HG03520 (cell line): ENCODE measurements at regions not wholly inside any gene's neighbourhood (a gene's known extent, or its start where the extent isn't known, plus 50 kb on each side); places are given as distances from the start of the nearest gene placed in this dataset.
"Not testable (repeated sequence)": the region's sequence is repeated elsewhere in the genome, so short reads cannot be mapped to it uniquely, and the experiment has no call there.

Source experiments
- ATAC-seq: cut with Tn5 transposase; IDR thresholded peaks from one replicate; pipeline ENCODE4 v1.9.1; 2021; ENCODE audit warnings: mild to moderate bottlenecking, moderate library complexity; ENCODE audit not compliant: unreplicated experiment

DNA sequence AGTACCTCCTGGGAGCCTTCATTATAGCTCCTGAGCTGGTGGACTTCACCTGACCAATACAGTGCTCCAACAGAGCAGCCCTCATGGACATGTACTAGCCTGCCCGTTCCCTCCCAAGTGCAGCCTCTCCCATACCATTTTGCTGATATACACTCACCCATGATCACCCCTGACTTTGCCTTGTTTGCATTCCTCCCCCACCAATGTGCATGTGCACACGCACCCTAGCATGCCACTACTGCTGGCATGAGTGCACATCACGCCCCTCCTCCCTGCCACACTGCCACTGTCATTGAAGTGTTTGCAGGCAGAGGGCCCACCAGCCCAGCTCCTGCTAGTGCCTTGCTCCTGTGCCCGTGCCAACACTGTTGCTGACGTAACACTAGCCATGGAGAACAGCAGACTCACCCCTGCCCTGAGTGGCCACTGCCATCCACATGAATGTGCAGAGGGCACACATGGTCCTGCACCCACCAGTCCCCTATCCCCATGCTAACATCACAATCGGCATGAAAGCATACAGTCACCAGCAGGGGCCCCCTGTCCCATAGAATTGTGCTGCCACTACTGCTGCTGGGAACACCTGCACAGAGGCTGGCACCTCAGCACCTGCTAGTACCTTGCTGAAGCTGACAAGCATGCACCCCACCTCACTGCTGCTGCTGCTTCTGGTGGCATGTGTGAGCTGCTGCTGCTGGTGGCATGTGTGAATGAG is 110.3 kb downstream of the SINHCAF start:
- no peak for ATAC-seq

DNA sequence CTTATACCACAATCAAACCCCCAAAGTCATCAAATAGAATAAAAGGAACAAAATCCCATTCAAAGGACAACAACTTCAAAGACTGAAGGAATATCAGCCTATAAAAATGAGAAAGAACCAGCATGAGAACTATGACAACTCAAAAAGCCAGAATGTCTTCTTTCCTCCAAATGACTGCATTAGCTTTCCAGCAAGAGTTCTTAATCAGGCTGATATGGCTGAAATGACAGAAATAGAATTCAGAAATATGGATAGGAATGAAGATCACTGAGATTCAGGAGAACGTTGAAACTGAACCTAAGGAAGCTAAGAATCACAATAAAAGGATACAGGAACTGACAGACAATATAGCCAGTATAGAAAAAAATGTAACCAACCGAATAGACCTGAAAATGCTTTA is 109.5 kb downstream of the SINHCAF start:
- no peak for ATAC-seq

DNA sequence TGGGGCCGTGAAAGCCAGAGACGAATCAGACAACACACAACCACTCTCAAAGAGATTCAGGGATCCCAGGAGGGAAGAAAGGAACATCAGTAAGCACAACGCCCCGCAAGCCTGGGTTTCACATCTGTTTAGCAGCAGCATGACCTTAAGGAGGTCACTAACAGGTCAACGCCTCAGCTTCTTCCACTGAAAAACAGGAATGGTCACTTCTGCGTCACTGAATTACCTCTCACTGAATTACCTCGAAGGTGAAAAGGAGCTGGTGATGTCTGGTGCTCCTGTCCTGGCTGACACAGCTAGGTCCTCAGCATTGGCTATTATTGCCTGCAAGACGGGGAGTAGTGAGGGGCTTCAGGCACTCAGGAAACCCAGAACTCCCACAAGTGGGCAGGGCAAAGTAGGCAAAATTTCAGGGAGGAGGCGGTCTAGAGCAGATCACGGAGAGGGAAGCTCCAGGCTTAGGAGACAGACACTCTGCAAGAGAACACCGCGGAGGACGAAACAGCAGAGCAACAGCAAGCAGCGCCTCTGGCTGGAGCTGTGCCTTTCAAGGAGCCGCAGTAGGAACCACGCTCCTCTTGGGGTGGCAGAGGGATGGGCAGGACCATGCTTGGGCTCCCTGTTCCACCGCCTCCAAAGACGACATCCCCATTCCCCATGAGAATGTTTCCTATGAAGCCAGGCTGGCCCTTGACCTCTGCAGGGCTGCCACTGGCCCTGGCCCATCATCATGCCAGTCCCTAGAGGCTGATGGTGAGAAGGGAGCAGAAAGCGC is 108.4 kb downstream of the SINHCAF start:
- no peak for ATAC-seq

DNA sequence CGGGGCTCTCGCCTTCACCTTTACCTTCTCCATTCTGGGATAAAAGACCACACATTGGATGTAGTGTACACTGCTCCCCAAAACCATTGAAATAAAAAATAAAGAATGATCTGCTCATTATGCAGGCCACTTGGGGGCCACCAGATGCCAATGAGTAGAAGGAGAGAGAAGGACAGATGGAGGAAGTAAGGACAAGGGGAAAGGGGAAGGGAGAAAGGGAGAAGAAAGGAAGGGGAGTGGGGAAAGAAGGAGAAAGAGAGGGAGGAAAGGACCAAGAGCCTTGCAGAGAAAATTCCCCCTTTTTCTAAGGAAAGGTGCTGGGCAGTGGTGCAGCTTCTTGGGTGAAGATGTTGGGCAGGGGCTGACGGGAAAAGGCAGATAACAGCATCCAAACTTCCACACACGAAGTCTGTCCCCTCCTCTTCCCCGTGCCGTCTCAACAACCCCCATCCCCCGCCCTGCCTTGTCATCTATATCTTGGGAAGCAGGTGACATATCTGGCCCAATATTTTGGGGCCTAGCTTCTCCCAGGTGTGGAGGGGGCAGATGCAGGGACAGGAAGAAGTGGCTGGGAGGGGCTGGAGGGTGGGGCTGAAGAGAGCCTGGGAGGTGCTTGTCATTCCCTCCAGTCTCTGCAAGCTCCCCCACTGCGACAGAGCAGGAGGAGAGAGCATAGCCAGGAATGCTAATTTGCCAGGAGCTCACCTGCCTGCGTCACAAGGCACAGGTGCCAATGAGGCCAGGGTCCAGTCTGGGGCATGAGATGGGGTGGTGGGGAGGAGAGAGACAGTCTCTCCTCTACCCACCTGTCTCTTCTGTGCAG is 107.5 kb downstream of the SINHCAF start:
- ATAC-seq, result no peak

DNA sequence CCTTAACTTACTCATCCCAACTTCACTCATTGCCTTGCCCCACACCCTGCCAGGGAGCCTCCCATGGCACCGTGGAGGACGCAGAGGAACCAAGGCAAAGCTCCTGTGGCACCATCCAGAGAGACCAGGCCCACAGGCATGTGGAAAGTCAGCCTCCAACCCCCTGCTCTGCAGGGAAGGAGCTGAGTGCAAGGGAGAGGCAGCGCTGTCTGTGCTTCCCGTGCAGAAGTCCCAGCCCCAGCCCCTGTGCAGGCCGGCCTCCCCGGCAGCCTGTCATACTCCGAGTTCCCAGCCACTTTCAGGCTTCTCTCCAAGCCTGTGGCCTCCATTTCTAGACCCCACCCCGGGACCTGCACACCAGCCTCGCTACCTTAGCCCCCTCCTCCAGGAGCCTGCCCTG is 106.4 kb downstream of the SINHCAF start:
- ATAC-seq, result no peak

DNA sequence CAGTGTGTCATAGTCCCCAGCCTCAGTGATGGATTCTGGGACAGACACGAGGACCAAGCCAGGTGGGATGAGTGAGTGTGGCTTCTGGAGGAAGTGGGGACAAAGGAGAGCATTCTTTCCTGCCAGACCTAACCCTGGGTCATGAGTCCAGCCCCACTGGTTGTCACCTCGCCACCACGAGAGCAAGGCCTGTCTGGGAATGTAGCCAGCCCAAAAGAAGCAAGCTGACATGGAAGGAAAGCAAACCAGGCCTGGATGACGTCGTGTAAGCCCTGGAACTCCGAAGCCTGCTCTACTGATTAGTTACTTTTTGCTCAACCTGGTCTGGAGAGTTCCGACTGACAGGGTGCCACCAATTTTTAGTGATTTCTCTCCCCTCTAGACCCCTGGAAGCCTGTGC is 105.9 kb downstream of the SINHCAF start:
- ATAC-seq, result no peak

DNA sequence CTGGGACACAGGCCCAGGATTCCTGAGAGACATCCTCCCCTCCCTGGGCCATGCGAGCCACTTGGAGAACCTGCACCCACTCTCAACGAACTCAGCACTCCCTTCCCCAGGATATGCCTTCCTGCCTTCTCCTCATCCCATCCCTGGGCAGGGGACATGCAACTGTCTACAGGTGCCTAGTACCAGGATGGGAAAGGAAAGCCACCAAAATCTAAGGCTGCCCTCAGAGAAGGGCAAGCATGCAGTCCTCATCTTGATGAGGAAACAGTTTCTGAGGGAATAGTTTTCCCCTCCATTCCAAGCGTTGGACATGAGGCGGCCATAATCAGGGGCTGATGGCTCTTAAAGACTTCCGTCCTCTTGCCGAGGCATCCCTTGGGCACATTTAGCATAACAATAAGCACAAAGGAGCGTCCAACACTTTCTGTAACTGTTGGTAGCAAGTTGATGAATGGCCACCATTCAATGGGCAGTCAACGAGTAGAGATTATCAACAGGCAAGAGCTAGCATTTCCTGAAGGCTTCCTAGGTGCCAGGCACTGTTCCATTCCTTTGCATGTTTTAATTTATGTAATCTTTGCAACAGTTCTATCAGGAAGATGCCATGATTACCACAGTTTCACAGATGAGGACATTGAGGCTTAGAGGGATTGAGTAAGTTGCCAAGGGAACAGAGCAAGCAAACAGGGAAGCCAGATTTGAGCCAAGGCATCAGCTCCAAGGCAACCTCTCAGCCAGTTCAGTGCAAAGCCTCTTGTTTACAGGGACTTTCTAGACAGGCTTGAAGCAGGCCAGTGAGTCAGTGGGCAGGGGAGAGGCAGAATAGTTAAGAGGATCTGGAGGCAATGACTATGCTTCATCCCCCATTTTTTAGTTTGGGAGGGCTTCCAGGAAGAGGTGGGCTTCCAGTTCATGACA is 105.1 kb downstream of the SINHCAF start:
- ATAC-seq, result no peak

DNA sequence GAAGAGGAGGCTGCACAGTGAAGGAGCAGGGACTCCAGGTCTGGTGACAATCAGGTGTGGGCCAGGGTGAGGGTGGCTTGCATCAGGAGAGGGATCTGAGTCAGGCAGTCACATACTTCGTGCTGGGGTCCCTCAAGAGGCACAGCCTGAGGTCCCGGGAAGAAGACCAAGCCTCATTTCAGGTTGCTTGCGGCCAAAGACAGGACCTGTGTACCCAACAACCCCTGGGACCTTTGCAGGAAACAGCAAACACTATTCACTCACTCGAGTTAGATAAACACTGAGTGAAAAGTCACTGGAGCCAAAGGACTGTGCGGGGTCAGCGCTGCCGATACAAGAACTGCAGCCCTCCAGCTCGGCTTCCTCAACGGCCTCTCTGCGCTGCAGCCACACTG is 104.4 kb downstream of the SINHCAF start:
- no peak for ATAC-seq

DNA sequence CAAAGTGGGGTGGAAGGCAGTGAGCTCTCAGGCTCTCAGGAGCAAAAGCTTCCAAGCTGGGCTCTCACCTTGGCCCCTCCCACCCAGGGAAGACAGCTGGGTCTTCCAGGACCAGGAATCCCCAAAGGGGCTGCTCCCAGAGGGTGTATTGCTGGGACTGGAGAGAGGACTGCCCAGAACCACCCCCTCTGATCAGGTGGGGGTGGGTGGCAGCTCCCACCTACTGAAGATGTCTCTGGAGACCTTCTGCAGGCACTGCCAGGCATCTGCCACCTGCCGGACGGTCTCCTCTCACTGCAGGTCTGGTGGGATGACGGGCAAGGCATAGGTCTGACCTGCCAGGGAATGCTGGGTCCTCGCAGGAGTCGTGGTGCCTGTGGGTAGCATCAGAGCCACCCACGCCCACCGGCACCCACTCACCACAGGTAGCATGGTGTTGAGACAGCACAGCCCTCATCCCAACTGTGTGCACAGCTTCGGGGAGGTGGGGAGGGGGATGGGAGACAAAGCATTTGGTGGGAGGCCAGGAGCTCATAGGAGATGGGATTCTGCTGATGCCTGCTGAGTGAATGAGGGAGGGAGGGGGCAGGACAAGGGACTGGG is 103.2 kb downstream of the SINHCAF start:
- no peak for ATAC-seq

DNA sequence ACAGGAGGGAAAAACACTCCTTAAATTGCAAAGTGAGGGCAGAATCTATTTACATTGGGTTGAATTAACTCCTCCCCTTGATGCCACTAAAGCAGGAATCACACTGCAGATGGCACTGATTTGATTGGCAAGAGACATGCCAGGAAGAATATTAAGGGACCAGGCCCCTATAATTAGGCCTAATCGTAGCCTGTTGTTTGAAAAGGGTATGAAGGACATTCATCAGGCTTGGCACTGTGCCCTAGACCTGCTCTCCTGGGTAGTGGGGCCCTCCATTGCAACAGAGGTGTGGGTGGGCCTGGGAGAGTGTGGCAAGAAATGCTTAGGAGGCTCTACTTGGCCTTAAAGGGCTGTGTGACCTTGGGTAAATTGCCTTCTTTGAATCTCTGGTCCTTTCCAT is 102.3 kb downstream of the SINHCAF start:
- ATAC-seq, result not testable (repeated sequence)

DNA sequence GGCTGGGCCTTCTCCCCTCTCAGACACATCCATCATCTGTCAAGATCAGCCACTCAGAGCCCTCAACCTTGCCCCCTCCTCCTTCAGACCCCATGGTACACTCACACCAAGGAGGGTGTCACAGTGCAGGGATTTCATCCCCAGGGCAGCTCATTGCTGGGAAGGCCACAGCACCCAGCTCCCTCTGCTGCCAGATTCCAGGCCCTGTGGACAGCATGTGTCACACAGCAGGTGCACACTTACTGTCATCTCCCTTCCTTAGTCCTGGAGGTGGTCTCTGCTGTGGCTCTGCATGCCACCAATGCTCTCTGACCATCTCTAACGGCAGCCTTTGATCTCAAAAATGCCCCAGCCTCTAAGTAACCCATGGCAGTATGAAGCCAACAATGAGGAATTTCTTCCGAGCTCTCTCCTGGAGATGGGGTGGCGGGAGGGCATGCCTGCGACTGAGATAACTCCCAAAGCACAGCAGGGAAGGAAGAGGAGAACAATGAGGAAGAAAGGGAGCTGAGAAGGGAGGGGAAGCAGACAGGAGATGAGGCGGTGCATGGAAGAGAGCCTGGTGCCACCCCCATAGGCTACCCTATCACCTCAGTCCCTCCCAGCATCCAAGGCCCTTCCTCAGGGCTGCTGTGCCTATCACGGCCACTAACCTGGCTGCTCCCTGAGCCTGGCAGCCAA is 101.0 kb downstream of the SINHCAF start:
- no peak for ATAC-seq

DNA sequence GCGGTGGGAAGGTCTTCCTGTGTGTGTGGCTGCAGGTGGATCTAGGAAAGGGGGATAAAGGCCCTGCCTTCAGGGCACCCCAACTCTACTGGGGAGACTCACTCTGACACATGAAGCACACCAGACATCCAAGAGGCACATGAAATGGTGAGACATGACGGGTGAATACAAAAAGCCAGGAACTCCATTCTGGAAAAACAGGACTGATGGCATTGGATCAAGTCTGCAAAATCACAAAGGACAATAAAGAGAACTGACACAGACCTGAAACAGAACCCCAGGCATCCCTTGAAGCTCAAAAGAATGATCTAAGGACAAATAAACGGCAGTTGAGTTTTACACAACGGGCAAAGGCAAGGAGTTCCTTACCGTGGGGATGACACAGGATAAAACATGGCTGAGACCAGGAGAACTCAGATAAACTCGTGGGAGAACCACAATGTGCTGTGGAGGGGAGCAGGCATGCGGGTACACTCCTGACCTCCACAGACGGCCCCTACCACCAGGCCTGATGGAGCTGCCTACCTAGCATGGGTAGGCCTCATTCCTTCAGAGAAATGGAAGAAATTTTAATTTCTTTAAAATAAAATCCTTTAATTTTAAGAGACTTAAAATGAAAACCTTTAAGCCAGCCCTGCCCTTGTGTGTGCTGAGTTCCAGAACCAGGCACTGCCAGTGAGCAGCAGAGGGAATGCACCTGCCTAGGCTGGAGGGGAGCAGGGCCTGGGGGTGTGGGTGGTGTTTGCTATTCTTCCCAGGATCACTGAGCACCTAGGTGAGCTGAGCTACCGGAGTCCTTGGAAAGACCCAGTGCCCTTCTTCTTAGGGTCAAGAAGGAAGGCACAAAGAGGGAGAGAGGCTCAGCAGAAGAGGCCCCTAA is 100.1 kb downstream of the SINHCAF start:
- no peak for ATAC-seq

DNA sequence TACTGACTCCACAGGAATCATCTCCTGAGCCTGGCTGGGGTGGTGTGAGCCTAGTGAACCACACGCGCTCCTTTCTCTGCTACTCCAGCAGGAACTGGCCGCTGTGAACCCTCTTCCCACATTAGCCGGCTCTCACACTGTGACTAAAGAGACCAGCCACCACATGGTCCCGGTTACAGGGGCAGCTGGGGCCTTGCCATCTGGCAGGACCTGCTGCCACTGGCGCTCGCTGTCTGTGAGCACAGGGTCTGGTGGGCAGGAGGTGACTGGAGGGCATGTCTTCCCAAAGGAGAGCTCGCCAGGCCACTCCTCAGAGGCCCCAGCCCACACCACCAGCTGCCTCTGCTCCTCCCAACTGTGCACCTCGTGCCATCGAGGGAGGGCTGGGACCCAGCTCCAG is 99.3 kb downstream of the SINHCAF start:
- ATAC-seq, result no peak

DNA sequence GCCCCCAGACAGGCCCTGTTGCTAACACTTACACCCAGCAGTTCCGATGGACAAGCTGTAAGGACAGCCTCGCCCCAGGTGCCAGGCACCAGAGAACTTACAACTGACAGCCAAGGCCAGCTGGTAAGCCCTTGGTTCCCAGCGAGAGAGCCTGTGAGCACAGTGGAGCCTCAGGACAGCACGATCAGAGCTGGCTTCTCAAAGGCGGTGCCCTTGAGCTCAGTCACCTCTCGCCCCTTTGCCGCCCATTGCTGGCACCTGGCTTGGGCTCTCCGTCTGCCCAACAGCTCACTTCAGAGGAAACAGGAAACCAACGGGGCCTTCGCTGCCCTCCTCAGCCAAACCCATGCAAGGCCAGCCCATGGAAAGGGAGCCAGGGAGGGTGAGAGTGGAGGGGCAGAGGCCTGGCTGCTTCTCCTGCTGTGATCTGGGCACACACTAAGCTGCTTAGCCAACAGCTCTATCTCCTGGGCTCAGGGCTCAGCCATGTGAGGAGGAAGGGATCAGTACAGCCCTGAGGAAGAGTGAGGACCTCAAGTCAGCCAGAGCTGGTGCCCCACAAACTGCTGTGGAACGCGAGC is 98.5 kb downstream of the SINHCAF start:
- no peak for ATAC-seq

DNA sequence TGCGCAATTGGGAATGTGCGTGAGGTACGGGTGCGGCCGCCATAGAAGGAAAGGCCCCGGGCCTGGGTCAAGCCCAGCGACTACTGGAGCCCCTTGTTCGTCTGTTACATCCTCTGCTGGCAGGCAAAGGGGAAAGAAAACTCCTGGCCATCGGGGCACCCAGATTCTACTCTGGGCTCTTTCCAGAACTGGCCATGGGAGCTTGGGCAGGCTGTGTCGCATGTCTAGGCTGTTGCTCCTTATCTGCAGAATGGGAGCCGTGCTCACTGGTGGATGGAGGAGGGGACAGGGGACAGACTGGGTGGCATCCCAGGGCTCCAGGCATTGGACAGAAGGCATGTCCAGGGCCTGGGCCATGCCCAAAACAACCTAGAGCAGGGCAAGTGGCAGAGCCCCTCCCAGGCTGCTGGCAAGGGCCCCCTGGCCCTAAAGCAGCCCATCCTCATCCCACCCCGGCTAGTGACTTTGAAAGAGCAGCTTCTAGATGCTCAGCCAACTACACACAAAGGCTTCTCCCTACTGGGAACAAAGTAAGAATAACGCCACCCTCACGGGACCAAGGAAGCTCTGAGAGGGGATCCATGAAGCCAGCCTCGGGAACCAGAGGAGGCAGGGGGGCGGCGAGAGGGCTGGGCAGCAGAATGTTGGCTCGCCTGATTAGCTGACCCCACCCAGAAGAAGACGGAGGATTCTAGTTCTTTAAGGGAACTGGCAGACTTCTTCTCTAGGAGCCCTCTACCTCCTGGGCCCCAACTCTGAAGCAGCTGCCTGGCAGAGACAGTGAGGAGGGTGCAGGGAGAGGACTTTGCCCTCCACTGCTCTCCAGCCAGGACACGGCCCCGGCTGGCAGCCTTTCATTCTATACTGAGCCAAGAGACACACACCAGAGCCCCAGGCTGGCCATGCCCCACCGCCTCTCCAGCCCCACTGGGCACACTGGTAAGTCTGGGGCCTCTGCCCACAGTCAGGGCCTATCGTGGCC is 96.8 kb downstream of the SINHCAF start:
- no peak for ATAC-seq

DNA sequence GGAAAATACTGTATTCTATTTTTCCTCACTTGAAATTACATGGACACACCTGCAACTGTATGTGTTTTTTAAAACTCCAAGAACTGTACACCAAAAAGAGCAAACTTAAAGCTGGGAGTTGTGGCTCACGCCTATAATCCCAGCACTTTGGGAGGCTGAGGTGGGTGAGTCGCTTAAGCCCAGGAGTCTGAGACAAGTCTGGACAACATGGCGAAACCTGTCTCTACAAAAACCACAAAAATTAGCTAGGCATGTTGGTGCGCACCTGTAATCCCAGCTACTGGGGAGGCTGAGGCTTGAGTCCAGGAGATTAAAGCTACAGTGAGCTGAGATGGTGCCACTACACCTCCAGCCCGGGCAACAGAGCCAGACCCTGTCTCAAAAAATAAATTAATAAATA is 95.9 kb downstream of the SINHCAF start:
- ATAC-seq, result no peak
